ENCODE measurements at regions not wholly inside any gene's neighbourhood (a gene's known extent, or its start where the extent isn't known, plus 50 kb on each side); places are given as distances from the start of the nearest gene placed in this dataset.
"Not testable (repeated sequence)": the region's sequence is repeated elsewhere in the genome, so short reads cannot be mapped to it uniquely, and the experiment has no call there.

GRCh38 chr5:135097390-135097789, 63.4 kb upstream of the PITX1 start:
- no peak for DNase-seq (ENCODE audit: insufficient read length, low spot score, missing footprints)
- Histone ChIP-seq H3K4me3 (ENCODE audit: insufficient read depth, low read length) (no peak overlapping the region), H3K4me1 (ENCODE audit: insufficient read depth, low read length) (no peaks in the 10 kb centered on the region), H3K9me3 (ENCODE audit: low read depth, low read length) (no peaks in the 10 kb centered on the region), H3K4me2 (ENCODE audit: insufficient read depth, low read length) (no peak overlapping the region), H2AFZ (ENCODE audit: low read length) (no peak overlapping the region), H3K27me3 (ENCODE audit: insufficient read depth, low read length) (no peaks in the 10 kb centered on the region), H3K36me3 (ENCODE audit: insufficient read depth, low read length) (no peaks in the 10 kb centered on the region), H3K79me2 (ENCODE audit: insufficient read depth, low read length) (no peaks in the 10 kb centered on the region), H4K20me1 (ENCODE audit: insufficient read depth, low read length) (no peaks in the 10 kb centered on the region), H3K27ac (ENCODE audit: low read depth, low read length) (no peak overlapping the region)
- TF ChIP-seq, protein P1, sequence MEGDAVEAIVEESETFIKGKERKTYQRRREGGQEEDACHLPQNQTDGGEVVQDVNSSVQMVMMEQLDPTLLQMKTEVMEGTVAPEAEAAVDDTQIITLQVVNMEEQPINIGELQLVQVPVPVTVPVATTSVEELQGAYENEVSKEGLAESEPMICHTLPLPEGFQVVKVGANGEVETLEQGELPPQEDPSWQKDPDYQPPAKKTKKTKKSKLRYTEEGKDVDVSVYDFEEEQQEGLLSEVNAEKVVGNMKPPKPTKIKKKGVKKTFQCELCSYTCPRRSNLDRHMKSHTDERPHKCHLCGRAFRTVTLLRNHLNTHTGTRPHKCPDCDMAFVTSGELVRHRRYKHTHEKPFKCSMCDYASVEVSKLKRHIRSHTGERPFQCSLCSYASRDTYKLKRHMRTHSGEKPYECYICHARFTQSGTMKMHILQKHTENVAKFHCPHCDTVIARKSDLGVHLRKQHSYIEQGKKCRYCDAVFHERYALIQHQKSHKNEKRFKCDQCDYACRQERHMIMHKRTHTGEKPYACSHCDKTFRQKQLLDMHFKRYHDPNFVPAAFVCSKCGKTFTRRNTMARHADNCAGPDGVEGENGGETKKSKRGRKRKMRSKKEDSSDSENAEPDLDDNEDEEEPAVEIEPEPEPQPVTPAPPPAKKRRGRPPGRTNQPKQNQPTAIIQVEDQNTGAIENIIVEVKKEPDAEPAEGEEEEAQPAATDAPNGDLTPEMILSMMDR (IDR thresholded peaks at IDR 0.05; ENCODE audit: extremely low read depth, low read depth, low read length): no peak

DNA sequence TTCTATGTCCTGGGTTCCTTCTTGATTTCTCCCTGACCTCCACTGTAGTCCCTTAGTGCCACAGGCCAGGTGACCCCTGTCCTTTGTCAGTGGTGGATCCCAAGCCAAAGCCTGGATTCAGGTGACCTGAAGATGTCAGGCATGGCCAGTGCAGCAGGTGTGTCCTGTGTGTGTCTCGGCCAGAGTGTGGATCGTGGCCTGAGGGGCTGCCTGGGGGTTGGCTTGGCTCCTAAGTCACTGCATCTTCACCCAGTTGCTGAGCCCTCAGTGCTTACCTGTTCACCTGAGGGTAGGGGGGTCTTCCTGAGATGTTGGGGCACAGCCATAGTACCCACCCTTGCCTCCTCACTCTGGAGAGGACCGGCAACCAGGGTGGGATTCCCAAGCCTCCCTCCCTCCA, 61.8 kb upstream of the PITX1 start:
- H3K27ac ChIP-seq (ENCODE audit: low read depth, low read length): no peak overlapping the region
- no peaks in the 10 kb centered on the region for H3K79me2 ChIP-seq (ENCODE audit: insufficient read depth, low read length)
- H4K20me1 ChIP-seq (ENCODE audit: insufficient read depth, low read length): no peaks in the 10 kb centered on the region
- TF ChIP-seq, protein P1 (IDR thresholded peaks at IDR 0.05; ENCODE audit: extremely low read depth, low read depth, low read length): no peak
- no peak for DNase-seq (ENCODE audit: insufficient read length, low spot score, missing footprints)
- H3K4me2 ChIP-seq (ENCODE audit: insufficient read depth, low read length): no peak overlapping the region
- no peak overlapping the region for H3K4me3 ChIP-seq (ENCODE audit: insufficient read depth, low read length)
- H2AFZ ChIP-seq (ENCODE audit: low read length): no peak overlapping the region
- H3K27me3 ChIP-seq (ENCODE audit: insufficient read depth, low read length): no peaks in the 10 kb centered on the region
- H3K36me3 ChIP-seq (ENCODE audit: insufficient read depth, low read length): no peaks in the 10 kb centered on the region
- H3K9me3 ChIP-seq (ENCODE audit: low read depth, low read length): no peaks in the 10 kb centered on the region
- H3K4me1 ChIP-seq (ENCODE audit: insufficient read depth, low read length): no peaks in the 10 kb centered on the region

GRCh38 chr5:135095052-135095715, 61.2 kb upstream of the PITX1 start:
- H3K27ac ChIP-seq (ENCODE audit: low read depth, low read length): no peak overlapping the region
- TF ChIP-seq, protein P1 (IDR thresholded peaks at IDR 0.05; ENCODE audit: extremely low read depth, low read depth, low read length): no peak
- no peaks in the 10 kb centered on the region for H4K20me1 ChIP-seq (ENCODE audit: insufficient read depth, low read length)
- no peak overlapping the region for H2AFZ ChIP-seq (ENCODE audit: low read length)
- DNase-seq (ENCODE audit: insufficient read length, low spot score, missing footprints): no peak
- H3K4me3 ChIP-seq (ENCODE audit: insufficient read depth, low read length): no peak overlapping the region
- no peaks in the 10 kb centered on the region for H3K36me3 ChIP-seq (ENCODE audit: insufficient read depth, low read length)
- no peaks in the 10 kb centered on the region for H3K9me3 ChIP-seq (ENCODE audit: low read depth, low read length)
- no peak overlapping the region for H3K4me2 ChIP-seq (ENCODE audit: insufficient read depth, low read length)
- H3K79me2 ChIP-seq (ENCODE audit: insufficient read depth, low read length): no peaks in the 10 kb centered on the region
- H3K4me1 ChIP-seq (ENCODE audit: insufficient read depth, low read length): no peaks in the 10 kb centered on the region
- no peaks in the 10 kb centered on the region for H3K27me3 ChIP-seq (ENCODE audit: insufficient read depth, low read length)

- Histone ChIP-seq H3K9me3 (ENCODE audit: low read depth, low read length) (no peaks in the 10 kb centered on the region), H4K20me1 (ENCODE audit: insufficient read depth, low read length) (no peaks in the 10 kb centered on the region), H3K36me3 (ENCODE audit: insufficient read depth, low read length) (no peaks in the 10 kb centered on the region), H3K79me2 (ENCODE audit: insufficient read depth, low read length) (no peaks in the 10 kb centered on the region), H3K4me3 (ENCODE audit: insufficient read depth, low read length) (no peak overlapping the region), H3K27me3 (ENCODE audit: insufficient read depth, low read length) (no peaks in the 10 kb centered on the region), H3K27ac (ENCODE audit: low read depth, low read length) (no peak overlapping the region), H3K4me2 (ENCODE audit: insufficient read depth, low read length) (no peak overlapping the region), H3K4me1 (ENCODE audit: insufficient read depth, low read length) (no peaks in the 10 kb centered on the region), H2AFZ (ENCODE audit: low read length) (no peak overlapping the region)
- TF ChIP-seq, protein P1 (IDR thresholded peaks at IDR 0.05; ENCODE audit: extremely low read depth, low read depth, low read length): no peak
- no peak for DNase-seq (ENCODE audit: insufficient read length, low spot score, missing footprints)
Observed at GRCh38 chr5:135094339-135095051, 60.5 kb upstream of the PITX1 start.

- H3K27ac ChIP-seq (ENCODE audit: low read depth, low read length); H3K4me1 ChIP-seq (ENCODE audit: insufficient read depth, low read length); H3K36me3 ChIP-seq (ENCODE audit: insufficient read depth, low read length); H2AFZ ChIP-seq (ENCODE audit: low read length); H3K4me2 ChIP-seq (ENCODE audit: insufficient read depth, low read length); DNase-seq (ENCODE audit: insufficient read length, low spot score, missing footprints); H3K27me3 ChIP-seq (ENCODE audit: insufficient read depth, low read length); H3K4me3 ChIP-seq (ENCODE audit: insufficient read depth, low read length); H3K9me3 ChIP-seq (ENCODE audit: low read depth, low read length); H4K20me1 ChIP-seq (ENCODE audit: insufficient read depth, low read length); H3K79me2 ChIP-seq (ENCODE audit: insufficient read depth, low read length): not testable (repeated sequence)
Observed at GRCh38 chr5:135093483-135093882, 59.5 kb upstream of the PITX1 start.
